Neural cell (in vitro differentiated cells): ENCODE measurements at regions not wholly inside any gene's neighbourhood (a gene's known extent, or its start where the extent isn't known, plus 50 kb on each side); places are given as distances from the start of the nearest gene placed in this dataset.

ENCODE experiments used
- H2AFZ ChIP-seq: fragments of 200-600, 300-800 bp; sonication (generic), shearing (Covaris generic); 2 replicates; pipeline ENCODE4 v1.6.0; 2014; ENCODE audit warnings: low read depth, mild to moderate bottlenecking, antibody characterized with exemption, low read length, moderate library complexity
- H3F3A ChIP-seq: fragments of 200-600 bp; shearing (Covaris generic); 2 replicates; pipeline ENCODE4 v1.6.1; 2016; ENCODE audit warnings: mild to moderate bottlenecking, moderate library complexity, mixed read lengths, antibody characterized with exemption, low read length; ENCODE audit not compliant: insufficient read depth, poor library complexity, severe bottlenecking
- H3K27ac ChIP-seq: fragments of 200-600, 300-800 bp; sonication (generic), shearing (Covaris generic); 2 replicates; pipeline ENCODE4 v1.5.1; 2014; ENCODE audit warnings: mild to moderate bottlenecking, low read length, moderate library complexity
- H3K27me3 ChIP-seq: fragments of 300-800, 200-600 bp; sonication (generic), shearing (Covaris generic); 2 replicates; pipeline ENCODE4 v1.6.0; 2014; ENCODE audit warnings: mild to moderate bottlenecking, low read depth, low read length, moderate library complexity; ENCODE audit not compliant: insufficient read depth
- H3K36me3 ChIP-seq: fragments of 300-800, 200-600 bp; sonication (generic), shearing (Covaris generic); 2 replicates; pipeline ENCODE4 v1.5.1; 2014; ENCODE audit warnings: mild to moderate bottlenecking, antibody characterized with exemption, low read length, moderate library complexity; ENCODE audit not compliant: insufficient read depth
- H3K4me2 ChIP-seq: fragments of 300-800, 200-600 bp; sonication (generic), shearing (Covaris generic); 2 replicates; pipeline ENCODE4 v1.6.0; 2014; ENCODE audit warnings: mild to moderate bottlenecking, low read length
- H3K4me3 ChIP-seq: fragments of 300-800, 200-600 bp; sonication (generic), shearing (Covaris generic); 2 replicates; pipeline ENCODE4 v1.5.1; 2014; ENCODE audit warnings: mild to moderate bottlenecking, low read length, moderate library complexity
- H3K79me2 ChIP-seq: fragments of 200-600 bp; shearing (Covaris generic); replicated peaks from 2 replicates; pipeline ENCODE4 v1.6.0; 2014; ENCODE audit warnings: mild to moderate bottlenecking, low read length, moderate library complexity; ENCODE audit not compliant: insufficient read depth
- H3K9ac ChIP-seq: fragments of 300-800, 200-600 bp; sonication (generic), shearing (Covaris generic); 2 replicates; pipeline ENCODE4 v1.6.1; 2016; ENCODE audit warnings: mild to moderate bottlenecking, low read length, mixed read lengths
- H3K9me2 ChIP-seq: fragments of 200-600 bp; shearing (Covaris generic); 2 replicates; pipeline ENCODE4 v1.6.1; 2016; ENCODE audit warnings: mild to moderate bottlenecking, low read length, mixed read lengths; ENCODE audit not compliant: insufficient read depth
- H3K9me3 ChIP-seq: fragments of 200-600, 300-800 bp; sonication (generic), shearing (Covaris generic); 2 replicates; pipeline ENCODE4 v1.6.1; 2016; ENCODE audit warnings: mild to moderate bottlenecking, mixed run types, low read length, moderate library complexity, mixed read lengths
- H4K20me1 ChIP-seq: fragments of 200-600 bp; shearing (Covaris generic); 2 replicates; pipeline ENCODE4 v1.6.1; 2016; ENCODE audit warnings: mild to moderate bottlenecking, mixed run types; ENCODE audit not compliant: insufficient read depth
- EP300 ChIP-seq: fragments of 450-650 bp; conservative IDR thresholded peaks from 2 replicates; pipeline ENCODE4 v1.6.1; 2014; ENCODE audit warnings: antibody characterized with exemption, mild to moderate bottlenecking, moderate library complexity; ENCODE audit not compliant: poor library complexity, severe bottlenecking
- EZH2 ChIP-seq: fragments of 200-600, 300-800 bp; shearing (Covaris generic), sonication (generic); IDR thresholded peaks from 2 replicates; pipeline ENCODE4 v1.6.1; 2014; ENCODE audit warnings: antibody characterized with exemption, low read length, borderline replicate concordance, mild to moderate bottlenecking; ENCODE audit not compliant: insufficient read depth, poor library complexity, severe bottlenecking
- MXI1 ChIP-seq: fragments of 450-650 bp; conservative IDR thresholded peaks from 2 replicates; pipeline ENCODE4 v1.6.1; 2014; ENCODE audit warnings: antibody characterized with exemption, mild to moderate bottlenecking; ENCODE audit not compliant: poor library complexity, severe bottlenecking
- POLR2AphosphoS5 ChIP-seq: IDR thresholded peaks from 2 replicates; pipeline ENCODE4 v1.6.1; 2012
- RAD21 ChIP-seq: fragments of 450-650 bp; conservative IDR thresholded peaks from 2 replicates; pipeline ENCODE4 v1.6.1; 2014; ENCODE audit warnings: antibody characterized with exemption, mild to moderate bottlenecking, moderate library complexity
- SMC3 ChIP-seq: fragments of 450-650 bp; conservative IDR thresholded peaks from 2 replicates; pipeline ENCODE4 v1.6.1; 2014; ENCODE audit warnings: antibody characterized with exemption, mild to moderate bottlenecking, moderate library complexity; ENCODE audit not compliant: poor library complexity
- TAF1 ChIP-seq: IDR thresholded peaks from 2 replicates; pipeline ENCODE4 v1.6.1; 2012; ENCODE audit warnings: low read depth
- TF ChIP-seq, protein P1 (sequence below): fragments of 450-650 bp; IDR thresholded peaks from 2 replicates; pipeline ENCODE4 v1.5.1; 2014; ENCODE audit warnings: antibody characterized with exemption, mild to moderate bottlenecking, moderate library complexity; ENCODE audit not compliant: poor library complexity, severe bottlenecking
- TF ChIP-seq, protein P2 (sequence below): IDR thresholded peaks from 2 replicates; pipeline ENCODE4 v1.6.1; 2012; ENCODE audit warnings: borderline replicate concordance

DNA sequence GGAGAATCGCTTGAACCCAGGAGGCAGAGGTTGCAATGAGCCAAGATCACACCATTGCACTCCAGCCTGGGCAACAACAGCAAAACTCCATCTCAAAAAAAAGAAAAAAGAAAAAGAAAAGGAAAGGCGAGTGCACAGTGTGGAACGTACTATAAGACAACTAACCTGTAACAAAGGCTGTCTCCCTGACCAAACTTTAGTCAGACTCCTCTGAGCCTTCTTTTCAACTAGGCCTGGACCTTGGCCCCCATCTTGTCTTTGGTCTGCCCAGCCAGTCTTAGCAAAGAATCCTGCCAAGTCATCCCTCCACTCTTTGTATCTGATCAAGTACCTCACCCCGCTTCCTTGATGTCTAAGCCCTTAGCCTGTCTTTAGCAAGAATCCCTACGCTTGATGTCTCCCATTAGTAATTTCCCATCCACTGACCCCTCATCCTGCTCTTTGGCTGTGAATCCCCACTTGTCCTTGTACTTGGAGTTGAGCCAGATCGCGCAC, 68.9 kb upstream of the KDM7A start:
- no peaks in the 10 kb centered on the region for H3K9me2 ChIP-seq
- no peaks in the 10 kb centered on the region for H3K27me3 ChIP-seq
- no peaks in the 10 kb centered on the region for H3K79me2 ChIP-seq
- H3F3A ChIP-seq = no peaks in the 10 kb centered on the region
- TF ChIP-seq, protein P1, sequence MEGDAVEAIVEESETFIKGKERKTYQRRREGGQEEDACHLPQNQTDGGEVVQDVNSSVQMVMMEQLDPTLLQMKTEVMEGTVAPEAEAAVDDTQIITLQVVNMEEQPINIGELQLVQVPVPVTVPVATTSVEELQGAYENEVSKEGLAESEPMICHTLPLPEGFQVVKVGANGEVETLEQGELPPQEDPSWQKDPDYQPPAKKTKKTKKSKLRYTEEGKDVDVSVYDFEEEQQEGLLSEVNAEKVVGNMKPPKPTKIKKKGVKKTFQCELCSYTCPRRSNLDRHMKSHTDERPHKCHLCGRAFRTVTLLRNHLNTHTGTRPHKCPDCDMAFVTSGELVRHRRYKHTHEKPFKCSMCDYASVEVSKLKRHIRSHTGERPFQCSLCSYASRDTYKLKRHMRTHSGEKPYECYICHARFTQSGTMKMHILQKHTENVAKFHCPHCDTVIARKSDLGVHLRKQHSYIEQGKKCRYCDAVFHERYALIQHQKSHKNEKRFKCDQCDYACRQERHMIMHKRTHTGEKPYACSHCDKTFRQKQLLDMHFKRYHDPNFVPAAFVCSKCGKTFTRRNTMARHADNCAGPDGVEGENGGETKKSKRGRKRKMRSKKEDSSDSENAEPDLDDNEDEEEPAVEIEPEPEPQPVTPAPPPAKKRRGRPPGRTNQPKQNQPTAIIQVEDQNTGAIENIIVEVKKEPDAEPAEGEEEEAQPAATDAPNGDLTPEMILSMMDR = no peak
- TF ChIP-seq MXI1 = no peak
- no peak for TF ChIP-seq POLR2AphosphoS5
- TF ChIP-seq, protein P2, sequence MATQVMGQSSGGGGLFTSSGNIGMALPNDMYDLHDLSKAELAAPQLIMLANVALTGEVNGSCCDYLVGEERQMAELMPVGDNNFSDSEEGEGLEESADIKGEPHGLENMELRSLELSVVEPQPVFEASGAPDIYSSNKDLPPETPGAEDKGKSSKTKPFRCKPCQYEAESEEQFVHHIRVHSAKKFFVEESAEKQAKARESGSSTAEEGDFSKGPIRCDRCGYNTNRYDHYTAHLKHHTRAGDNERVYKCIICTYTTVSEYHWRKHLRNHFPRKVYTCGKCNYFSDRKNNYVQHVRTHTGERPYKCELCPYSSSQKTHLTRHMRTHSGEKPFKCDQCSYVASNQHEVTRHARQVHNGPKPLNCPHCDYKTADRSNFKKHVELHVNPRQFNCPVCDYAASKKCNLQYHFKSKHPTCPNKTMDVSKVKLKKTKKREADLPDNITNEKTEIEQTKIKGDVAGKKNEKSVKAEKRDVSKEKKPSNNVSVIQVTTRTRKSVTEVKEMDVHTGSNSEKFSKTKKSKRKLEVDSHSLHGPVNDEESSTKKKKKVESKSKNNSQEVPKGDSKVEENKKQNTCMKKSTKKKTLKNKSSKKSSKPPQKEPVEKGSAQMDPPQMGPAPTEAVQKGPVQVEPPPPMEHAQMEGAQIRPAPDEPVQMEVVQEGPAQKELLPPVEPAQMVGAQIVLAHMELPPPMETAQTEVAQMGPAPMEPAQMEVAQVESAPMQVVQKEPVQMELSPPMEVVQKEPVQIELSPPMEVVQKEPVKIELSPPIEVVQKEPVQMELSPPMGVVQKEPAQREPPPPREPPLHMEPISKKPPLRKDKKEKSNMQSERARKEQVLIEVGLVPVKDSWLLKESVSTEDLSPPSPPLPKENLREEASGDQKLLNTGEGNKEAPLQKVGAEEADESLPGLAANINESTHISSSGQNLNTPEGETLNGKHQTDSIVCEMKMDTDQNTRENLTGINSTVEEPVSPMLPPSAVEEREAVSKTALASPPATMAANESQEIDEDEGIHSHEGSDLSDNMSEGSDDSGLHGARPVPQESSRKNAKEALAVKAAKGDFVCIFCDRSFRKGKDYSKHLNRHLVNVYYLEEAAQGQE = no peak
- TF ChIP-seq TAF1 = no peak
- TF ChIP-seq SMC3 = no peak
- TF ChIP-seq EZH2 = no peak
- TF ChIP-seq RAD21 = no peak
- no peak for TF ChIP-seq EP300
- H4K20me1 ChIP-seq = no peaks in the 10 kb centered on the region
- no peaks in the 10 kb centered on the region for H3K36me3 ChIP-seq
- no peak overlapping the region for H3K4me2 ChIP-seq
- H3K27ac ChIP-seq = no peak overlapping the region
- H2AFZ ChIP-seq = no peak overlapping the region
- H3K9ac ChIP-seq = no peak overlapping the region
- no peak overlapping the region for H3K4me3 ChIP-seq
- no peaks in the 10 kb centered on the region for H3K9me3 ChIP-seq

DNA sequence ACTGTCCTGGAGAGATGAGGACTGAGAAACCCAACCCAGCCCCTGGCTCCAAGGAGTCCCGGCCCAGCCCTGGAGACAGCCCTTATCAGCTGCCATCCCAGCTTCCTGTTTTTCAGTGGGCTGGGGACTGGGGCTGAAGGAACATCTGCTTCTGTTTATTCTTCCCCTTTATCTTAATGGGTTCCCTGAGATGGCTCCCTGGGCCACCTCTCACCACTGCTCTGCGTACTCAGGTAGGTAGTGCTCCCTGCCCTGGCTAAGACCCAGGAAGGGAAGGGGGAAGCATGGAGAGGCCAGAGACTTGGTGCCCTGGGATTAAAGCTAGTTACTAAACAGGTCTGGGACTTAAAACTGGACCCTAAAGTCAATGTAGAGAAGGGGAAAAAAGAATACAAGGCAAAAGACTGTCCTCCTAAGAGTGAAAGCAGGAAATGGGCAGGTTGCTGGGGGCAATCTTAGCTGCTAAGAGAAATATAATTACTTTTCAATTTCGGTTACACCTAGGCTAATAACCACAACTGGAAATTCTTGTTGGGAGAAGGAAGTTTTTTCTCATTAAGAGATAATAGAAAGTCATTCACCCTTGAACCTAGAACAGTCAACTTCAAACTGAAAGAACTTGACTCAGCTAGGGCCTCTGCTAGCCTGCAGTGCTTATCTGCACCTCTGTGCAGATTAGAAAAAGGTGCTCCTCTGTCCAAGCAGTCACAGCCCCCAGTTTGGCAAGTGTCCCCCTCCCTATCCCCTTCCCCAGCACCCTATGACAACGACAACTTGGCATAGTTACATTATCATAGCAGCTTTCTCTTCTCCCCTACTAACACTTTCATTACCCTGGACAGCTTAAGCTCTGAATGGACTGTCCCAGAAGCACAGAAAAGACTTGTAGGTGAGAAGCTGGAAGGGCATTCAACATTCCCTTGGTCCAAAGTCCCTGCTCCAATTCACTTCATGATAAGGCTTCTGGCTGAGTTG, 65.6 kb upstream of the KDM7A start:
- no peak overlapping the region for H2AFZ ChIP-seq
- H3K36me3 ChIP-seq = no peaks in the 10 kb centered on the region

More for the DNA sequence above, 65.6 kb upstream of the KDM7A start:
- TF ChIP-seq RAD21 = no peak
- no peak for TF ChIP-seq EZH2
- TF ChIP-seq, protein P1 = no peak
- TF ChIP-seq POLR2AphosphoS5 = no peak
- no peak for TF ChIP-seq TAF1
- TF ChIP-seq SMC3 = no peak
- no peak overlapping the region for H3K4me2 ChIP-seq
- no peaks in the 10 kb centered on the region for H3K9me3 ChIP-seq
- H3K27ac ChIP-seq = no peak overlapping the region
- no peak overlapping the region for H3K4me3 ChIP-seq
- H3K9ac ChIP-seq = no peak overlapping the region
- H3K9me2 ChIP-seq = no peaks in the 10 kb centered on the region
- no peaks in the 10 kb centered on the region for H3K79me2 ChIP-seq
- H4K20me1 ChIP-seq = no peaks in the 10 kb centered on the region
- H3K27me3 ChIP-seq = no peaks in the 10 kb centered on the region
- H3F3A ChIP-seq = no peaks in the 10 kb centered on the region
